GM04503 (cell line): ENCODE measurements at regions not wholly inside any gene's neighbourhood (a gene's known extent, or its start where the extent isn't known, plus 50 kb on each side); places are given as distances from the start of the nearest gene placed in this dataset.

Experiments used
- DNase-seq: peaks from one replicate; pipeline ENCODE4 v3.0.0-alpha.2; 2012; ENCODE audit warnings: low read depth

DNA sequence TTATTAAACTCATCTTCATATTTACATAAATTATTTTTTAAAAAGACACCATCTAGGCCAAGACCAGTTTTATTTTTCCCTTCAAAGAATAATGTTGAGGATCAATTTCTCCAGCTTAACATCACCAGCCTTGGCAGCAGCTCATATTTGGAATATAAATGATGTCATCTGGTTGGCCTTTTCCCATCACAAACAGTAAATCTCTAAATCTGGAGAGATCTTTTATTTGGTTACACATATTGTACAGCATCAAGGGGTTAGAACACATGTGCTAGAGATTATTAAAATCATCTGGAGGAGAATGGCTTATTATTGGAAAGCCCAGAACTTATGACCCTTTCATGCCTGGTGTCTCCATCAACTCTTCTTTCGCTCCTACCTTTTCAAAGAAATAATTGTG lies 508.8 kb downstream of the PLPP3 start:
- DNase-seq = peak; percentile 65

DNA sequence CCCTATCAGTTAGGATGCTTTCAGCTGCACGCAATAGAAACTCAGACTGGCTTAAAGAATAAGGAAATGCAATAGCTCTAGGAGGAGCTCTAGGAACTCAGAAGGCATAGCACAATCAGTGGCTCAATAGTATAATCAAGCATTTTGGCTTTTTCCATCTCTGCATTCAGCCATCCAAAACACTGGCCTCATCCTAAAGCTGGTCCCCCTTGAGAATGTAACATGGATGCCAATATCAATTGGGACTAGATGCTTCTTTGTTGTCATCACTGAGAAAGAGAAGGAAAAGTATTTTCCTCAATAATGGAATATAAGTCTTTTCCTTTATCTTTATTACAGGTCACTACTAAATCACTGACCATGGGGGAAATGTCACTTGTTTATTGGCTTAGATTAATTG lies 509.5 kb downstream of the PLPP3 start:
- no peak for DNase-seq

DNA sequence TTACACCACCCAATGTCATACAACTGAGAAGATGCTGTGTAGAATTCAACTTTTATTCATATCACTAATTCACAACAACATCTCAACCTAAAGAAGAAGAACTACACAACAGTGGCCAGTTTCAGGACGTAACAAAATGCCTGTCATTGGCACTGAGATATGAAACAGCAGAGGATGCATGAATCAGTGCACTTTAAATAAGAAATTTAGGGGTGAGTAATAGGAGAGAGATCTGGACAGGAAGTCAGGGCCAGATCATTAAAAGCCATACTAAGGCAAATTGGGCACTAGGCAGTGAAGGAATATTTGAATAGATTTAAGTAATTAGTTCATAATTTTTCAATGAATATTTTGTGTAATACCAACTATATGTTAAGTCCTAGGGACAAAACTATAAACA lies 510.5 kb downstream of the PLPP3 start:
- no peak for DNase-seq

DNA sequence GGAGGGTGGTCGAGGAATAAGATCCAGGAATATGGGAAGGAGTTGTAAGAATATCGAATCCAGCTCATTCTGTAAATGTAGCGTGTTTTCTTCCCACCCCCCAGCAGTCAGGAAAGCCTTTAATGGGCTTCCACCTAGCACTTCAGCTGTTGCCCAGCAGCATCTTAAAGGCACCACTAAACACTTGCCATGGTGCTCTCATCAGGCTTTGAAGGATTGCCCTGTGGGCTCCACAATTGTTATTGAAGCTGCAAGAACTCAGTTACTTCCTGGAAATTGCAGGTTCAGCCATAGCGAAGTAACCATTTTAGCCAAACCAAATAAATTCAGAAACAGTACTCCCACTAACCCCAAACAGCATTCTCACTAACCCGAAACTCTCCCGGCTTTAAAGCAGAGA lies 511.2 kb downstream of the PLPP3 start:
- no peak for DNase-seq

DNA sequence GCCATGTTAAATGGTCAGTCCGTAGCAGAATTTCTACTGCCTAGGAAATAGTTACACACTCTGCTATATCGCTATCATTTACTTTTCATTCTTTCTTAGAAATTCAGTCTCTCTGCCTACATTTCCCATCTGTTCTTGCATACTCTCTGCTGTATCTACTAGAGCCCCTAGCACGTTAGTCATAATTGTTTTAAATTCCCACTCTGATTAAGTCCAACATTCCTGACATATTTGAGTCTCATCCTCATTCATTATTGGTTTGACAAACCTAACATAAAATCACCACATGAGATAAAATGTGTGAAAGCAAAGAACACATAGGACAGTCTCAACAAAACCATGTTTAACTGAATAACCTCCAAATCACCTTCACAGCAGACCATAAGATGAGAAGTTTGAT lies 513.6 kb downstream of the PLPP3 start:
- peak; percentile 59 for DNase-seq

DNA sequence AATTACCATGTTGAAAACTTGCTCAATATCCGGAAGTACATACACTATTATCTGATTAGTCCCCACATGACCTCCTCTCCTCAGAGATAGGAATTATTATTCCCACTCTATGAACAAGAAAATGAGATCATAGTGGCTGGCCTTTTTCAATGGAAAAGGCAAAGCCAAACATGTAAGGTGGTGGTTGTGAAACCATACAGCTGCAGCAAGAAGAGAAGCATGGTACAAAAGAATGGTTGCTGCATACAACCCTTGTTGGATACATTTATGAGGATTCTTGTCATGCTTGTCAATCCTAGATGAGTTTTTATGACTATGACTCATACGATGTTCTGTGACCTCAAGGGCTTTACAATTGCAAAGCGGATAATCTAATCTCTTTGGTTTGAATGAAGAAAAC lies 514.7 kb downstream of the PLPP3 start:
- DNase-seq = peak; percentile 62

DNA sequence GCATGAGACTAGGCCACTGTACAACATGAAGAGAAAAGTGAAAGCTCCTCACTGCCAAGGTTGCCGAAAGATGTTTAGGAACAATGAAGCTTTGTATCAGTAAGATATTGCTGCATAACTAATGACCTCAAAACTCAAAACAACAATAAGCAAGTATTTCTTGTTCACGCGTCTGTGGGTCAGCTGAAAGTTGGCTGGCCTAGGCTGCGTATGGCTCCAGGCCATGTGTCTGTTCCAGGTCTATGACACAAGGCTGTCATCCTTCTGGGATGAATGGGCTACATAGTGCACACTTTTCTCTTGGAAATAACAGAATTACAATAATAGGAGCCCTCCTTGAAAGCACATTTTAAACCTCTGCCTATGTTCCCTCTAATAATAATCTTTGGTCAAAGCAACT lies 515.9 kb downstream of the PLPP3 start:
- no peak for DNase-seq

DNA sequence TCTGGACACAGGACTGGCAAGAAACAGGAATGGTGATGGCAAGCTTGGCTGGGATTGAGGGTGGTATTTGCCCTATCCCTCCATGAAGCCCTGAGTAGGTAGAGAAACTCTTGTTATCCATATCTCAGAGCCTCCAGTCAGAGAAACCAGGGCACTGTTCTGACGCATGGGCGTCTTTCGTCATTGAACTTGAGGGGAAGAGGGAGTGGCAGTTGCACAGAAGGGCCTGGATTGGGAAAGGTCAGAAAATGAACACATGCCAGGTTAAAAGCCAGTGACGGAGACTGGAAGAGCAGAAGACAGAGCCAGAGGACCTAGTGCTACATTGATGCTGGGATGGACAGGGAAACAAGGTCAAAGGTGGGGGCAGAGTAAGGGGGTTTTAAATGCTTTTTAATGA lies 516.7 kb downstream of the PLPP3 start:
- DNase-seq = no peak

DNA sequence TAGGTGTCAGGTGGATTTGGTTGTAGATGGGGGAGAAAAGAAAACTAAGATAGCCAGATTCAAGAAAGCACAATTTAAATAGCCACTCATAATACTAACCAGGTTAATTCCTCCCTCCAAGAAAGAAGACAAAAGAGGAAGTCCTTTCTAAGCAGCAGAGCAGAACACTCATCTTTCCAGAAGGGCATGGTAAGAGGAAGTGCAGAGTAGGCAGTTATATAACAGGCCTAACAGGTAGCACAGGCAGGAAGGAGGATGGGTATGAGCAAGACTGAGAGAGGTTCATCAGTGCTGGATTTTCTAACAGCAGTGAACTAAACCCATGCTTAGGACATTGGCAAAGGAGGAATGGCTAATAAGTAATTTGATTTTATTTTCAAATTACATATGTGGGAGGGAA lies 517.5 kb downstream of the PLPP3 start:
- no peak for DNase-seq

DNA sequence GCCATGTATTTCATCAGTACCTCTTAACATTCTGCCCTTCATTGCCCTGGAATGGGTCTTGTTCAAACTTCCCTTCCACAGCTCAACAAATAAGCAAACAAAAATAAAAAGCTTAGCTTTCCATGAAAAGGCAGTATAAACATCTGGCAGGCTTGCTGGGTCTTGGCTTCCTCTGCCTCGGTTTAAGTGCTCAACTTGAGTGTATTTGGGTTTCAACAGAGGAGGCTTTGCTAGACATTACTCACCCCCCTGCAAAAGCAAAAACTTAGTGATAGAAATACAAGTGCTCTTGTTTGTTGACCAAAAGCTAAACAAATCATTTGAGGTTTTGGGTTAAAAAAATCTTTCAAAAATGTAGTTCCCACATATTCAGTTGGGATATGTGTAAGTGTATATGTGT lies 518.5 kb downstream of the PLPP3 start:
- peak; percentile 51 for DNase-seq

DNA sequence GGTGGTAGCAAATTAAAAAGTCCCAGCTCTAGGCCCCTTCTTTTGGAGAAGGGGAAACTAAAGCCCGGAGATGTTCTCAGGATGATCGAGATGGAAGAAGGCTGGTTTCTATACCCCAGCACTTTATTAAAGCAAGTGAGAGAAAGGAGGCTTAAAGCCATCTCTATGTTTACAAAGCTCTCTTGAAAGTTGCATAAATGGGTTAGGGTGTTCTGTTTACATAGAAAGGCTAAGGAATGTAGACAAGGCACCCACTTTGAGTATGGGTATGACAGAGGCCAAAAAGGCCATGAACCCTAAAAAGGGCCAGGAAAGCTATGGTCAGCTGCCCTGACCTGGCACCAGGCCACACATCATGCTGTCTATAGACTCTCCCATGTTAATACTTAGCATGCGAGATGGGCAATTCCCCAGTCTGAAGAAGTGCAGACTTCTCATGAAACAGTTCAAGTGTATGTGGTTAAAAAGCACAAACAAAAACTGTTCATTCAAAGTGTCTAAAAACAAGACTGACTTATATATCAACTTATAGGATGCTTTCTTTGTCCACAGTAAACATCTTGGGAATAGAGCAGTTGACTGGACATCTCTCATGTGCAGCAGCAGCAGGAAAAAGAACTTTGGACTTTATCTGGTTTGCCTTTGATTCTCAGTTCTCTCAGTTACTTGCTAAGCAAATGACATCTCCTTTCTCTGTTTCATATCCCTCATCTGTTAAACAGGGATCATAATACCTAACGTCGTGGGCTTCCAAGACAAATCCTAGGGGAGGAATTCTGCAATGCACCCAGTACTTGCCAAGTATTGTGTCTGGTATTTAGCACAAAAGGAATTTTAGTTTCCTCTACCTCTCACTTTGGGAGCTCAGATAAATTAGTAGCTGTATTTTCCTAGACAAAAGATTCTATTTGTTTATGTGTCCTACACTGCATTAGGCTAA lies 521.6 kb downstream of the PLPP3 start:
- no peak for DNase-seq

DNA sequence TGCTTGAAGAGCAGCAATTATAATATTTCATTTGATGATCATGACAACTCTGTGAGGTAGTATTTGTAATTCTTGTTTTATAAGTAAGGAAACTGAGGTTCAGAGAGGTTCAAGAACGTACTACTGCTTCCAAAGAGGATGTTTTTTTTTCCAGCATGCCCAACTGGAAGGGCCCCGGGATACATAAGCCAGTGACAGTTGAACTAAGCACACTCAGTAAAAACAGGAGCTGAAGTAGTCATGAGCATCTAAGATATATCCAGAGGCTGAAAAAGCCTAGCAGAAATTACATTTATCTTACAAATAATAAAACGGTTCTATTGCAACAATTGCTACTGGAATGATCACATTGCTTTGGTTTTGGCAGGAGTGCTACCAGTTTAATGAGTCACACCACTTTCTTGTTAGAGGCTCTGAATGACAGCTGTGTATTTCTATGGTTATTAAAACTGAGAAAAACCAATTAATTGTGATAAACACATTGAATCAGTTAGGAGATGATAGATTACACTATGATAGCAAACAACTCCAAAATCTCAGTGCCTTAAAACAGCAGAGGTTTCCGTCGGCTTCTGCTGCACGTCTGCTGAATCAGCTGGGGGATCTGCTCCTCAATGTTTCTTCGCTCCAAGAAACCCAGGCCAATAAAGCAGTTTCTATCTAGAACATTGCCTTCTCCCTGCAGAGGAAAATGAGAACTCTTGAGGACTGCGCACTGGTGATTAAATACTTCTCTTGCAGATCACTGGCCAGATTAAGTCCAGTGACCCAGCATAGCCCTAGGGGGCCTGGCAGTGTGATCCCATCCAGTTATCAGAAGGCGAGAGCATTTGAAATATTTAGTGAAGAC lies 522.7 kb downstream of the PLPP3 start:
- peak; percentile 57 for DNase-seq

DNA sequence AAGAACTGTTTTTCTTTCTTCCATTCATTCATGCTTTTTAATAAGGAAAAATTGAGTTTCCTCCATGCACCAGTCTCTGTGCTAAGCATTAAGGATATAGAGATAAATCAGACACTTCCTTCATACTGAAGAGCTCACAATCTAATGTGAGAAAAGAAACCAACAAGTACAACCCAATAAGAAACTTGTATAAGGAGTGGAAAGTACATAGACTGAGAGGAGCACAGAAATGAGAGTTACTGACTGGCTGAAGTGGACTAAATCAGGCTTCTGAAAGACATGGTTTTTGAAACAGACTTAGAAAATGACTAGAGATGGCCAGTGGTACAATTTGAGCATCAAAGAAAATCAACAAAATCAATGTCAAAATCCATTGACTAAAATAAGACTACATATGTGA lies 524.4 kb downstream of the PLPP3 start:
- no peak for DNase-seq

DNA sequence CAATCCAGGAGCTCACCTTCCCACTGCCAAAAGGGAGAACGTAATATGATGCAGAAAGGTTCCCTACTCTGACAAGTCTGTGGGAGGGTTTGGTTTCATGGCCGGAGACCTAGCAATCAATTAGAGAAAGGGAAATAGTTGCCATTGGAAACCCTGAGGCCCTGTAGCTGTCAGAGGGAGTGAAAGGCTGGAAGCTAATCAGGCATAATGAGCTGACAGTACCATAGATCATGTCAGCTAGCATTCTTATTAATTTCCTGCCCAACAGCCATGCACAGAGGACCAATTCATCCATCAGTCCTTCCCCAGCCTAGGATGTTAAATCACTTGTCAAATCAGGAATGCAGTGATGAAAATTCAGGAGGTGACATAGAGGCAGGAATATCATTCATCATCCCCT lies 527.3 kb downstream of the PLPP3 start:
- no peak for DNase-seq

DNA sequence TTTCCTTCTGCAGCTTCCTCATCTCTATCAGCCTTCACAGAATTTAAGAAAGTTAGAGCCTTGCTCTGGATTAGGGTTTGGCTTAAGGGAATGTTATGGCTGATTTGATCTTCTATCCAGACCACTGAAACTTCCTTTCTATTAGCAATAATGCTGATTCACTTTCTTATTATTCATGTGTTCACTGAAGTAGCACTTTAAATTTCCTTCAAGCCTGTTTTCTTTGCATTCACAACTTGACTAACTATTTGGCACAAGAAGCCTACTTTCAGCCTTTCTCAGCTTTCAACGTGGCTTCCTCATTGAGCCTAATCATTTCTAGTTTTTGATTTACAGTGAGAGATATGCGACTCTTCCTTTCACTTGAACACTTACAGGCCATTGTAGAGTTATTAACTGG lies 528.5 kb downstream of the PLPP3 start:
- DNase-seq = no peak

DNA sequence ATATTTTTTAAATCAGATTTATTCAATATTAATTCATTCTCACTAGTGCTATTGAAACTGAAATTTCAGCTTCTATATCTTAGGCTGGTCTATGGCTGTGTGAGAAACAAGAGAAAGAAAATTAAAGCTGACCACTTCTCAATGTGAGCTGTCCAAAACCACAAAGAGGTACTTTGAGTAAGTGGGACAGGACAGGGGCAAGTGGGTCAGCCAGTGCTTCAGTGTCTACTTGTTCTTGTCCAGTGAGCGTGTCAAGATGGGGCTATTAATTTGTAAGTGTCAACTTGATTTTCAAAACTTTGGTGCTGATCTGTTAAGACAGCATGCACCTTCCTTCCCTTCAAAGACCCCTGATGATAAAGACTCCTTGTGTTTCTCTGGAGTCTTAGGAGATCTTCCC lies 533.9 kb downstream of the PLPP3 start:
- DNase-seq = no peak

DNA sequence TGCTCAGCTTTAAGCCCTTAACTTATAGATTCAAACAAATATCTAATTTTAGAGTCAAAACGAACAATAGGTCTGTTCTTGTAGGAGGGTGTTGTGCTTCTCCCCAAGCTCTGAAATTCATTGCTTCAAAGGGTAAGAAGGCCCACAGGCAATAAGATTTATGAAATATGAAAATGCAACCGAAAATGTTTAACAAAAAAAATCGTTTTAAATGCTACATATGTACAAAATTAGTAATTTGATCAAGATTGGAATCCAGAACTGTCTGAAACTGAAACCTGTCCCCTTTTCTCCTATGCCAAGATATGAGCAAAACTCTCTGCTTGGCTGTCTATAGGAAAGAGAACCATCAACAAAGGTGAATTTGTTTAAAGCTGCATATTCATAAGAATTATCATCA lies 534.3 kb downstream of the PLPP3 start:
- no peak for DNase-seq

DNA sequence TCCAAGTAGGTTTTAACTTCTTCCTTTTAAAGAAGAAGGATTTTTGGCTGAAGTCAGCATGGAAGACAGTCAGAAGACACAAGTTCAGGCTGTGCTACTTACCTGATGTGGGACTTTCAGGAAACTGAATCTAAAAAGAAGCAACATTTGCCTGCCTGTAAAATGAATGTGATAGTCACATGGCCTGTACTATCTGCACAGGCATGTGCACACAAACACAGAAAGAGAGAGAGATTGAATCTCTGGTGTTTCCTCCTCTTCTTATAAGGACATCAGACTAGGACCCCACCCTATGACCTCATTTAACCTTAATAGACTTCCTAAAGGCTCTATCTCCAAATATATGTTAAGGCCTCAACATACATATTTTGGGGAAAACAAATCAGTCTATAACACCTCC lies 542.9 kb downstream of the PLPP3 start:
- DNase-seq = no peak

DNA sequence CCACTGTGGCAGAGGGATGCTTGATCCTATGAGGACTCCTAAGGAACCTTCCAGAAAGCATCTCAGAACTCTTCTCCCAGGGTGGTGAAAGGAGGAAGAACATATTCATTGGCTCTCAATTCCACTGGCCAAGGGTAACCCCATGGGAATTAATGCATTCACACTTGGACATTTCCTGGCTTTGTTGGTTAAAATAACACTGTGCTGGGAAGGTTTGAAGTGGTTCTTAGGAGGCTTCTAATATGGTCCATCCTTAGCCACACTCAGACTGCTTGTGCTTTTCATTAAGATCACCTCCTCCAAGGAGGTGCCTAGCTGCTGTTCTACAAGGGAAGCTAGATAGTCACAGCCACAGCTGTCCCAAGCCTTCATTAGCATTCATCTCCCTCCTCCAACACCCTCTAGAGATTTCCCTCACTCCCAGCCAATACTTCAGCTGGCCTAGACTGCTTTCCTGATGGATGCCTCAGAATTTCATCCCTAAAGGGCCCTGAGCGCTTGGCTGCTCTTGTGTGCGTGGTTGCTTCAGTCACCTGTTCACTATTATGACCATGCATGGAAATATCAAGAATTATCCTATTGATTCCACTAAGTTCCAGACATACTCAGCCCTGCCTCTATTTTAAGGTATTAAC lies 544.4 kb downstream of the PLPP3 start:
- no peak for DNase-seq

DNA sequence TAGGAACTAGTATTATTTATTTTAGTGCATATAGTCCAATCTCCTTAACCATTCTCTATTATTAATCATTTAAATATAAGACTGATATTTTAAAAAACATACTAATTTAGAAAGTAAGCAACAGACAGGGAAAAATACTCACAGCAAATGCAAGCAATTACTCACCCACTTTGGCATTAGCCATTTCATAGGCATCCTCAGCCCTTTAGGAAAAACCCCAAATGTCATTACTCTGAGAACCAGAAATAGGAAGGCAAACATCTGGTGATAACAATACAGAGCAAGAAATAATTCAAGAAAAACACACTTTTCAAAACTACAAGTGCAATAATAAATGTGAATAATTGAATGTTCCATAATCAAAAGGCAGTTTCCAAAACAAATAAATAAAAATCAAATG lies 545.1 kb downstream of the PLPP3 start:
- peak; percentile 31 for DNase-seq

DNA sequence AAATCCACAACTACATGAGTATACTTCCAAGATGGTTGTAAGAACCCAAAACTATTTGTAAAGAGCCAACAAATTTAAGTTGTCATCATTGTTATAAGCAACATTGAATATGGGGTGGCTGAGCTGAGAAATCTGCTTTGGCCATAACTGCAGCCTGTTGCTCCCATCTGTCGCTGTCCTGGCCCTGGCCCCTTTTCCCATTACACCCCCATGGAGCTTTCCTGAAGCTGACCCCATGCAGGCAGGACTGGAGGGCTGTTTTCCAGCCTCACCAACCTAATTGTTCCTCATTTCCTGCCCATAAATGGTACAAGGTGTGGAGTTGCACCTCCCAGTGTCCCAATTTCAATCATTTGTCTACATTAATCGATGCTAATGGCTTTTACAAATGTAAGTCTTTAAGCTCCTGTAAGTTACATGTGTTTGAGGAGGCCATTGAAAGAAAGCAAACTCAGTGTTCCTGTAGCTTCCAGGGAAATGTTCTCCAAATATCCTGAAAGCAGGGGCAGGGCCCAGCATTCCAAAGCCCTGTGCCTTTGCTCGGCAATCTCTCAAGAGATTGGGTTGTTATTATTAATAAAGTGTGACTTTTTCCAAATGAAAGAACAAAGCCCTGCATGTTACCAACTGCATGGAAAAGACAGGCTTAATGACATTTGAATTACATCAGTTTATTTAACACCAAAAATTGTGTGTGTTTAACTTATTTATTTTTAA lies 545.9 kb downstream of the PLPP3 start:
- no peak for DNase-seq

DNA sequence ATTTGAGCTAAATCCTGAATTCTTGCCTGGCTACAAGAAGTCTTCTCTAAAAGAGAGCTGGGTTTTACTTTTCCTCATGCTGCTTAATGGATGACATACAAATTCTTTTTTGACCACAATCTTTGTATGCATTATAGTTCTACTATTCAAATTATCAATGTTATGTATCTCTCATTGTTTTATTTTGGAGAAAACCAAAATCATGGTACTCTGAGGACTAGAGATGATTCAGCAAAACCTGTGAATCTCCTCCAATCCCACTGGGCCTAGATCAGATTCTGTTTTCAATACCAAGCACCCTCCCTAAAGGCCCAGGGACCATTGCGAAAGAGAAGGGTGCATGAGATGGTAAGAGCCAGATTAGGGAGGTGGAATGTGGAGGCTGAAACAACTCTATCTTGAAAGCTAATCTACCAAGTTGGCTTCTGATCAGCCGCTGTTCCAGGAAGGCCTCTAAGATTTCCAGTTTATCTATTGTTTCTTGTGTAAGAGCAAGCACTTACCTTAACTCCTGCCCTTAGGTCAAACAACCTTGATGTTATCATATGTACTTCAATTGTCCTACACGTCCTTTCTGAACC lies 547.2 kb downstream of the PLPP3 start:
- DNase-seq = no peak
